A549 (cell line): ENCODE measurements at regions not wholly inside any gene's neighbourhood (a gene's known extent, or its start where the extent isn't known, plus 50 kb on each side); places are given as distances from the start of the nearest gene placed in this dataset.

Experiments used
- ATAC-seq, 2 experiments: fragments of 200-7000 bp in 1 of 2; fragments of >200 bp in 1 of 2; cut with Nextera tagmentation in 1 of 2; cut with Tn5 transposase in 1 of 2; 3 replicates each; pipeline versions ENCODE4 v1.8.0 to v1.9.1; 2018 to 2020; ENCODE audit warnings: mild to moderate bottlenecking in 1 of 2, moderate library complexity in 1 of 2
- CTCF ChIA-PET: fragments of 300-600 bp; sonication (Branson Sonifier 250); formaldehyde crosslinking; extraction: SDS; loops from one replicate; lab custom pipeline; 2021; ENCODE audit warnings: antibody characterized with exemption, inconsistent platforms; lab: Yijun Ruan, JAX
- POLR2A ChIA-PET: fragments of 350-600 bp; formaldehyde crosslinking; extraction: SDS; loops from one replicate; lab custom pipeline; 2021; ENCODE audit warnings: antibody characterized with exemption, inconsistent platforms; lab: Yijun Ruan, JAX
- DNase-seq, 2 experiments: peaks; one replicate each; pipeline versions ENCODE4 v3.0.0 to v3.0.0-alpha.2; 2011 to 2016; ENCODE audit warnings: low read depth in 1 of 2, low spot score in 1 of 2
- FAIRE-seq: peaks from 2 replicates; lab custom pipeline; 2011; peaks lifted over from hg19 to GRCh38; lab: Jason Lieb, UNC
- H3K27ac ChIP-seq, 2 experiments: fragments of >200 bp; sonication (Bioruptor Twin); formaldehyde crosslinking; 3 replicates each; pipeline ENCODE4 v1.5.1; 2016 to 2017
- H3K4me1 ChIP-seq: fragments of >200 bp; sonication (Bioruptor Twin); formaldehyde crosslinking; 3 replicates; pipeline ENCODE4 v1.6.1; 2016
- H3K4me2 ChIP-seq: fragments of >200 bp; sonication (Bioruptor Twin); formaldehyde crosslinking; 3 replicates; pipeline ENCODE4 v1.6.1; 2016
- H3K4me3 ChIP-seq: fragments of >200 bp; sonication (Bioruptor Twin); formaldehyde crosslinking; 3 replicates; pipeline ENCODE4 v1.5.1; 2016
- H3K9me3 ChIP-seq: fragments of >200 bp; sonication (Bioruptor Twin); formaldehyde crosslinking; 3 replicates; pipeline ENCODE4 v1.6.1; 2016
- BCL3 ChIP-seq: fragments of >200 bp; sonication (Bioruptor Twin); formaldehyde crosslinking; IDR thresholded peaks from 3 replicates; pipeline ENCODE4 v1.6.1; 2016
- CEBPB ChIP-seq, 2 experiments: fragments of >200 bp in 1 of 2; sonication (Bioruptor Twin) in 1 of 2; formaldehyde crosslinking in 1 of 2; IDR thresholded peaks; 2 replicates each; pipeline ENCODE4 v1.6.1; 2012 to 2016
- CHD2 ChIP-seq: fragments of 150-350 bp; IDR thresholded peaks from 2 replicates; pipeline ENCODE4 v1.6.1; 2014; ENCODE audit warnings: low read length; ENCODE audit not compliant: partially characterized antibody
- CTCF ChIP-seq: fragments of >200 bp; sonication (Bioruptor Twin); formaldehyde crosslinking; IDR thresholded peaks from 3 replicates; pipeline ENCODE4 v1.5.1; 2016
- HEYL ChIP-seq: fragments of 250-450 bp; sonication (Bioruptor Pico); IDR thresholded peaks from 2 replicates; pipeline ENCODE4 v1.8.0; 2021; ENCODE audit warnings: mild to moderate bottlenecking, moderate library complexity
- HMGXB4 ChIP-seq: fragments of 250-450 bp; sonication (Bioruptor Pico); IDR thresholded peaks from 2 replicates; pipeline ENCODE4 v1.5.0; 2021; ENCODE audit warnings: mild to moderate bottlenecking, moderate library complexity, borderline replicate concordance
- HOXA7 ChIP-seq: fragments of 250-450 bp; sonication (Bioruptor Pico); IDR thresholded peaks from 2 replicates; pipeline ENCODE4 v1.5.0; 2020; ENCODE audit warnings: mild to moderate bottlenecking, moderate library complexity
- JUN ChIP-seq, 2 experiments: fragments of >200 bp; sonication (Bioruptor Twin); formaldehyde crosslinking; IDR thresholded peaks; 2 replicates in 1 of 2; 3 replicates in 1 of 2; pipeline ENCODE4 v1.6.1; 2016 to 2017
- MAX ChIP-seq: IDR thresholded peaks from 2 replicates; pipeline ENCODE4 v1.6.1; 2012
- MYC ChIP-seq: IDR thresholded peaks from 2 replicates; pipeline ENCODE4 v1.6.1; 2012; ENCODE audit warnings: mild to moderate bottlenecking, inconsistent platforms, low read length, improper control_type of control experiment, borderline replicate concordance
- NFE2L2 ChIP-seq: fragments of 150-350 bp; conservative IDR thresholded peaks from 2 replicates; pipeline ENCODE4 v1.6.1; 2014; ENCODE audit warnings: low read length
- POLR2A ChIP-seq: IDR thresholded peaks from 2 replicates; pipeline ENCODE4 v1.6.1; 2012; ENCODE audit warnings: mild to moderate bottlenecking, low read length
- POLR2AphosphoS2 ChIP-seq: conservative IDR thresholded peaks from 2 replicates; pipeline ENCODE4 v1.6.1; 2012; ENCODE audit warnings: low read length, improper control_type of control experiment, inconsistent platforms
- RAD21 ChIP-seq, 2 experiments: fragments of >200 bp in 1 of 2; sonication (Bioruptor Twin) in 1 of 2; formaldehyde crosslinking in 1 of 2; IDR thresholded peaks in 1 of 2; conservative IDR thresholded peaks in 1 of 2; 2 replicates in 1 of 2; 3 replicates in 1 of 2; pipeline ENCODE4 v1.6.1; 2012 to 2018; ENCODE audit warnings: inconsistent platforms in 1 of 2
- REST ChIP-seq: fragments of 200-600 bp; sonication (generic); IDR thresholded peaks from 2 replicates; pipeline ENCODE4 v1.6.1; 2016; ENCODE audit warnings: antibody characterized with exemption, mild to moderate bottlenecking, moderate library complexity
- RFX5 ChIP-seq: fragments of 450-650 bp; IDR thresholded peaks from 2 replicates; pipeline ENCODE4 v1.7.1; 2014; ENCODE audit warnings: antibody characterized with exemption, mild to moderate bottlenecking, moderate library complexity
- RNF2 ChIP-seq: fragments of 200-600 bp; sonication (generic); IDR thresholded peaks from 2 replicates; pipeline ENCODE4 v1.6.1; 2016; ENCODE audit warnings: low read depth, mild to moderate bottlenecking, antibody characterized with exemption, moderate library complexity, borderline replicate concordance
- TP53 ChIP-seq: fragments of 250-450 bp; sonication (Bioruptor Pico); IDR thresholded peaks from 2 replicates; pipeline ENCODE4 v1.5.0; 2021; ENCODE audit warnings: mild to moderate bottlenecking, moderate library complexity
- ZFP36 ChIP-seq: fragments of 450-650 bp; IDR thresholded peaks from 2 replicates; pipeline ENCODE4 v1.6.1; 2014; ENCODE audit warnings: borderline replicate concordance; ENCODE audit not compliant: partially characterized antibody
- ZNF302 ChIP-seq: fragments of 250-450 bp; sonication (Bioruptor Pico); IDR thresholded peaks from 2 replicates; pipeline ENCODE4 v1.9.0; 2021; ENCODE audit warnings: inconsistent platforms, mild to moderate bottlenecking, moderate library complexity
- WGBS: methylation state at CpG from one replicate; pipeline ENCODE4 v1.1.6; 2017; ENCODE audit errors: missing lambda C conversion rate; 5-methylcytosine and 5-hydroxymethylcytosine counted together

- FAIRE-seq (no peak), DNase-seq (no peak), ATAC-seq (no peak)
- no peak overlapping the region for H3K4me3 ChIP-seq
- no peaks in the 10 kb centered on the region for H3K4me1 ChIP-seq
- no peak overlapping the region for H3K4me2 ChIP-seq
- H3K9me3 ChIP-seq: no peaks in the 10 kb centered on the region
- H3K27ac ChIP-seq: no peak overlapping the region
- POLR2A ChIA-PET: no interaction called here
- TF ChIP-seq RFX5: no peak
- TF ChIP-seq MAX: no peak
- TF ChIP-seq POLR2AphosphoS2: no peak
- CTCF ChIA-PET: no interaction called here
- WGBS: 24% methylated on average over 6 of the region's 6 CpGs
Observed at GRCh38 chr16:48919791-48920190, 309.8 kb upstream of the N4BP1 start.

GRCh38 chr16:48918520-48919258 is 308.7 kb upstream of the N4BP1 start:
- peak in 1 of 2 experiments; percentile 14 for DNase-seq
- no peak for FAIRE-seq
- POLR2A ChIA-PET: no interaction called here
- no peak overlapping the region for H3K4me3 ChIP-seq
- no peak overlapping the region for H3K4me2 ChIP-seq
- 2% methylated on average over 4 of the region's 4 CpGs for WGBS
- TF ChIP-seq RAD21 (conservative IDR thresholded peaks at IDR 0.05 in 1 of 2, IDR thresholded peaks at IDR 0.05 in 1 of 2) (no peak), MAX (0 out of 2 replicates have a peak, but pooled peaks have one; percentile 19), RNF2 (no peak), NFE2L2 (no peak), TP53 (no peak), MYC (no peak)
- TF ChIP-seq, all 56 proteins: peak for 1
- CTCF ChIA-PET: interaction anchor here (0.6 kb wide), 1 partner anchor 231 kb away, joined by 3 read pairs; no protein-coding TSS in a partner anchor
- H3K9me3 ChIP-seq: no peaks in the 10 kb centered on the region
- H3K4me1 ChIP-seq: no peaks in the 10 kb centered on the region
- no peak overlapping the region for H3K27ac ChIP-seq
- peak; percentile 50 to 68; a peak in 3 of 6 replicates for ATAC-seq

- Histone ChIP-seq H3K9me3 (no peaks in the 10 kb centered on the region), H3K4me3 (no peak overlapping the region)
- FAIRE-seq (no peak), DNase-seq (no peak)
- POLR2A ChIA-PET: no interaction called here
- TF ChIP-seq CHD2: no peak
- TF ChIP-seq POLR2A: no peak
- TF ChIP-seq TP53: no peak
- no peak for TF ChIP-seq HMGXB4 (CRISPR knock-in tag)
- no peak for TF ChIP-seq ZFP36
- TF ChIP-seq RFX5: no peak
- no peak for TF ChIP-seq ZNF302 (CRISPR knock-in tag)
- TF ChIP-seq CEBPB (IDR thresholded peaks at IDR 0.05): no peak
- TF ChIP-seq JUN (IDR thresholded peaks at IDR 0.05): no peak
- no peak for TF ChIP-seq HEYL
- TF ChIP-seq, all 56 proteins: peak for 0
- H3K27ac ChIP-seq: no peak overlapping the region
- no peak for ATAC-seq
- no peaks in the 10 kb centered on the region for H3K4me1 ChIP-seq
- no peak overlapping the region for H3K4me2 ChIP-seq
- WGBS: 0% methylated on average over 1 of the region's 1 CpG
- CTCF ChIA-PET: no interaction called here
Observed at GRCh38 chr16:48916566-48916965, 306.6 kb upstream of the N4BP1 start.

- FAIRE-seq (no peak), DNase-seq (no peak), ATAC-seq (no peak)
- Histone ChIP-seq H3K4me3 (no peak overlapping the region), H3K4me2 (no peak overlapping the region), H3K4me1 (no peaks in the 10 kb centered on the region), H3K27ac (no peak overlapping the region), H3K9me3 (no peaks in the 10 kb centered on the region)
- CTCF ChIA-PET: no interaction called here
- WGBS: 21% methylated on average over 3 of the region's 3 CpGs
- POLR2A ChIA-PET: no interaction called here
- TF ChIP-seq RNF2 (no peak), ZFP36 (no peak), BCL3 (no peak), RFX5 (no peak), CTCF (no peak), HOXA7 (CRISPR knock-in tag) (no peak), REST (no peak)
Observed at GRCh38 chr16:48914070-48914469, 304.1 kb upstream of the N4BP1 start.
